ENCODE measurements at regions not wholly inside any gene's neighbourhood (a gene's known extent, or its start where the extent isn't known, plus 50 kb on each side); places are given as distances from the start of the nearest gene placed in this dataset.

DNA sequence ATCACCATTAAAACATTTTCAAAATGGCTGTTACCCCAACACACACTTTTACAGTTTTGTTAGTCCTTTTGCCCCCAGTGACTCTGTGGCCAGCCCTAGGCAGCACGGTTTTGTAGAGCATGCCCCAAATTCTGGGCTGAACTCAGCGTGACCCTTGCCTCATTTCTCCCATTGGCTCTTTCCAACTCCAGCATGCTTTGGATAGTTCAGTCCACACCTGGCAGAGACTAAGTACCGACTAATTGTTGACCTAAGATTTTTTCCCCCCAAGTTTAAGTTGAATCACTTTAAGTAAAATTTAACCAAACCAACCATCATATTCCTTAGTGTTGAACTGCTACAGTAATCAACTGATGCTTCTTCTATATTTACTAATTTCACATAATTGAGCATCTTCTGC lies 62.4 kb upstream of the LRRC8B start:
- no peak for TF ChIP-seq EZH2phosphoT487 (IDR thresholded peaks at IDR 0.05; ENCODE audit: borderline replicate concordance, low read length)
- TF ChIP-seq, protein P1, sequence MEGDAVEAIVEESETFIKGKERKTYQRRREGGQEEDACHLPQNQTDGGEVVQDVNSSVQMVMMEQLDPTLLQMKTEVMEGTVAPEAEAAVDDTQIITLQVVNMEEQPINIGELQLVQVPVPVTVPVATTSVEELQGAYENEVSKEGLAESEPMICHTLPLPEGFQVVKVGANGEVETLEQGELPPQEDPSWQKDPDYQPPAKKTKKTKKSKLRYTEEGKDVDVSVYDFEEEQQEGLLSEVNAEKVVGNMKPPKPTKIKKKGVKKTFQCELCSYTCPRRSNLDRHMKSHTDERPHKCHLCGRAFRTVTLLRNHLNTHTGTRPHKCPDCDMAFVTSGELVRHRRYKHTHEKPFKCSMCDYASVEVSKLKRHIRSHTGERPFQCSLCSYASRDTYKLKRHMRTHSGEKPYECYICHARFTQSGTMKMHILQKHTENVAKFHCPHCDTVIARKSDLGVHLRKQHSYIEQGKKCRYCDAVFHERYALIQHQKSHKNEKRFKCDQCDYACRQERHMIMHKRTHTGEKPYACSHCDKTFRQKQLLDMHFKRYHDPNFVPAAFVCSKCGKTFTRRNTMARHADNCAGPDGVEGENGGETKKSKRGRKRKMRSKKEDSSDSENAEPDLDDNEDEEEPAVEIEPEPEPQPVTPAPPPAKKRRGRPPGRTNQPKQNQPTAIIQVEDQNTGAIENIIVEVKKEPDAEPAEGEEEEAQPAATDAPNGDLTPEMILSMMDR (IDR thresholded peaks at IDR 0.05; ENCODE audit: low read depth, low read length, poor library complexity, severe bottlenecking) = no peak
- H3K79me2 ChIP-seq (ENCODE audit: control insufficient read depth, low read length) = no peaks in the 10 kb centered on the region
- H3K27ac ChIP-seq (ENCODE audit: low read depth, low read length) = no peak overlapping the region
- no peaks in the 10 kb centered on the region for H3K36me3 ChIP-seq (ENCODE audit: control insufficient read depth, low read length)
- H3F3A ChIP-seq (ENCODE audit: control insufficient read depth, insufficient read depth) = no peaks in the 10 kb centered on the region
- no peak overlapping the region for H3K4me3 ChIP-seq (ENCODE audit: low read length)
- H3K9me2 ChIP-seq (replicated peaks; ENCODE audit: control insufficient read depth, low read length) = no peaks in the 10 kb centered on the region
- H3K9me3 ChIP-seq (ENCODE audit: control insufficient read depth, insufficient read depth, low read length) = no peaks in the 10 kb centered on the region
- H3K27me3 ChIP-seq (ENCODE audit: control insufficient read depth, low read length) = peaks cover 14% of the 10 kb centered on the region; the same call in 1 of the 2 replicates
- H4K20me1 ChIP-seq (ENCODE audit: control insufficient read depth, insufficient read depth, low read depth, low read length) = no peaks in the 10 kb centered on the region
- no peak overlapping the region for H3K4me2 ChIP-seq (ENCODE audit: low read length)
- 0 out of 2 replicates have a peak, but pooled peaks cover 3% of the 10 kb centered on the region for H3K4me1 ChIP-seq (ENCODE audit: control insufficient read depth, low read length)

- Histone ChIP-seq H3K36me3 (ENCODE audit: control insufficient read depth, low read length) (no peaks in the 10 kb centered on the region), H3K4me2 (ENCODE audit: low read length) (no peak overlapping the region), H3F3A (ENCODE audit: control insufficient read depth, insufficient read depth) (no peaks in the 10 kb centered on the region), H3K79me2 (ENCODE audit: control insufficient read depth, low read length) (no peaks in the 10 kb centered on the region), H3K9me3 (ENCODE audit: control insufficient read depth, insufficient read depth, low read length) (no peaks in the 10 kb centered on the region), H3K4me1 (ENCODE audit: control insufficient read depth, low read length) (0 out of 2 replicates have a peak, but pooled peaks cover 3% of the 10 kb centered on the region), H4K20me1 (ENCODE audit: control insufficient read depth, insufficient read depth, low read depth, low read length) (no peaks in the 10 kb centered on the region), H3K27me3 (ENCODE audit: control insufficient read depth, low read length) (peaks cover 14% of the 10 kb centered on the region; the same call in 1 of the 2 replicates), H3K9me2 (replicated peaks; ENCODE audit: control insufficient read depth, low read length) (no peaks in the 10 kb centered on the region), H3K4me3 (ENCODE audit: low read length) (no peak overlapping the region), H3K27ac (ENCODE audit: low read depth, low read length) (no peak overlapping the region)
- no peak for TF ChIP-seq EZH2phosphoT487 (IDR thresholded peaks at IDR 0.05; ENCODE audit: borderline replicate concordance, low read length)
- TF ChIP-seq, protein P1 (IDR thresholded peaks at IDR 0.05; ENCODE audit: low read depth, low read length, poor library complexity, severe bottlenecking) = no peak
These were observed 60.6 kb upstream of the LRRC8B start for GRCh38 chr1:89464008-89464407.

- Histone ChIP-seq H3K9me3 (ENCODE audit: control insufficient read depth, insufficient read depth, low read length) (no peaks in the 10 kb centered on the region), H3K79me2 (ENCODE audit: control insufficient read depth, low read length) (no peaks in the 10 kb centered on the region), H3K36me3 (ENCODE audit: control insufficient read depth, low read length) (no peaks in the 10 kb centered on the region), H3K27ac (ENCODE audit: low read depth, low read length) (no peak overlapping the region), H3K4me1 (ENCODE audit: control insufficient read depth, low read length) (0 out of 2 replicates have a peak, but pooled peaks cover 3% of the 10 kb centered on the region), H3K27me3 (ENCODE audit: control insufficient read depth, low read length) (peaks cover 14% of the 10 kb centered on the region), H4K20me1 (ENCODE audit: control insufficient read depth, insufficient read depth, low read depth, low read length) (no peaks in the 10 kb centered on the region), H3K4me3 (ENCODE audit: low read length) (no peak overlapping the region), H3K4me2 (ENCODE audit: low read length) (no peak overlapping the region), H3F3A (ENCODE audit: control insufficient read depth, insufficient read depth) (no peaks in the 10 kb centered on the region), H3K9me2 (replicated peaks; ENCODE audit: control insufficient read depth, low read length) (no peaks in the 10 kb centered on the region)
- no peak for TF ChIP-seq EZH2phosphoT487 (IDR thresholded peaks at IDR 0.05; ENCODE audit: borderline replicate concordance, low read length)
- TF ChIP-seq, protein P1 (IDR thresholded peaks at IDR 0.05; ENCODE audit: low read depth, low read length, poor library complexity, severe bottlenecking) = no peak
These were observed 59.4 kb upstream of the LRRC8B start for GRCh38 chr1:89465201-89465600.

Measured in DOHH2 (cell line).